Ishikawa (cell line): ENCODE measurements at regions not wholly inside any gene's neighbourhood (a gene's known extent, or its start where the extent isn't known, plus 50 kb on each side); places are given as distances from the start of the nearest gene placed in this dataset.

Source experiments
- CEBPB ChIP-seq: IDR thresholded peaks from 2 replicates; pipeline ENCODE4 v1.6.1; 2012
- CREB1 ChIP-seq: IDR thresholded peaks from 2 replicates; pipeline ENCODE4 v1.6.1; 2012; ENCODE audit warnings: low read depth
- EGR1 ChIP-seq: IDR thresholded peaks from 2 replicates; pipeline ENCODE4 v1.6.1; 2012
- EP300 ChIP-seq: IDR thresholded peaks from 2 replicates; pipeline ENCODE4 v1.6.1; 2012; ENCODE audit warnings: borderline replicate concordance
- FOXM1 ChIP-seq: IDR thresholded peaks from 2 replicates; pipeline ENCODE4 v1.6.1; 2012; ENCODE audit warnings: low read depth, borderline replicate concordance
- NFIC ChIP-seq: IDR thresholded peaks from 2 replicates; pipeline ENCODE4 v1.6.1; 2012
- RAD21 ChIP-seq: IDR thresholded peaks from 2 replicates; pipeline ENCODE4 v1.6.1; 2012; ENCODE audit warnings: low read depth
- TAF1 ChIP-seq: IDR thresholded peaks from 2 replicates; pipeline ENCODE4 v1.6.1; 2012; ENCODE audit warnings: low read depth, mild to moderate bottlenecking
- TCF12 ChIP-seq: IDR thresholded peaks from 2 replicates; pipeline ENCODE4 v1.6.1; 2012; ENCODE audit warnings: low read depth
- TEAD4 ChIP-seq: IDR thresholded peaks from 2 replicates; pipeline ENCODE4 v1.6.1; 2012
- YY1 ChIP-seq: IDR thresholded peaks from 2 replicates; pipeline ENCODE4 v1.6.1; 2012; ENCODE audit warnings: low read depth
- ZBTB7A ChIP-seq: IDR thresholded peaks from 2 replicates; pipeline ENCODE4 v1.6.1; 2012; ENCODE audit warnings: low read depth
- TF ChIP-seq, protein P1 (sequence below): IDR thresholded peaks from 2 replicates; pipeline ENCODE4 v1.6.1; 2012; ENCODE audit warnings: low read depth, mild to moderate bottlenecking
- TF ChIP-seq, protein P2 (sequence below): IDR thresholded peaks from 2 replicates; pipeline ENCODE4 v1.6.1; 2012
- TF ChIP-seq, protein P3 (sequence below): IDR thresholded peaks from 2 replicates; pipeline ENCODE4 v1.6.1; 2012

DNA sequence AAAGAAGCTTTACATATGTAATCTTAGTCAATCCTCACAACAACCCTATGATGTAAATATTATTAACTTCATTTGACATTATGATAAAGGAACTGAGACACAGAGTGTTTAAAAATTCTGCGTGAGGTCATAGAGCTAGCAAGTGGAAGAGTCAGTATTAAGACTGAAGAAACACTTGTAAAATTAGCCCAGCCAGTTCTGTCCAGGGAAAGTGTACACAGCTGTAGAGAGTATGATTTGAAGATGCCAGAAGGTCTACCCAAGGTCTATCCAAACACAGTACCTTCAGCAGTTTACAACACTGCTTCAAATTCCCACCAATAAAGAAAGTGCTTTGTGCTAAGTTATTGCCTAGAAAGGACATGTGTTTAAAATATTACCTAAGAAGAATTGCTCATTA, 51.7 kb upstream of the ITPRID2 start:
- TF ChIP-seq TAF1 (no peak), EGR1 (no peak), FOXM1 (no peak), EP300 (no peak), CEBPB (no peak), NFIC (no peak), CREB1 (no peak), TCF12 (no peak), YY1 (no peak), RAD21 (no peak), ZBTB7A (no peak), TEAD4 (no peak)
- TF ChIP-seq, protein P1, sequence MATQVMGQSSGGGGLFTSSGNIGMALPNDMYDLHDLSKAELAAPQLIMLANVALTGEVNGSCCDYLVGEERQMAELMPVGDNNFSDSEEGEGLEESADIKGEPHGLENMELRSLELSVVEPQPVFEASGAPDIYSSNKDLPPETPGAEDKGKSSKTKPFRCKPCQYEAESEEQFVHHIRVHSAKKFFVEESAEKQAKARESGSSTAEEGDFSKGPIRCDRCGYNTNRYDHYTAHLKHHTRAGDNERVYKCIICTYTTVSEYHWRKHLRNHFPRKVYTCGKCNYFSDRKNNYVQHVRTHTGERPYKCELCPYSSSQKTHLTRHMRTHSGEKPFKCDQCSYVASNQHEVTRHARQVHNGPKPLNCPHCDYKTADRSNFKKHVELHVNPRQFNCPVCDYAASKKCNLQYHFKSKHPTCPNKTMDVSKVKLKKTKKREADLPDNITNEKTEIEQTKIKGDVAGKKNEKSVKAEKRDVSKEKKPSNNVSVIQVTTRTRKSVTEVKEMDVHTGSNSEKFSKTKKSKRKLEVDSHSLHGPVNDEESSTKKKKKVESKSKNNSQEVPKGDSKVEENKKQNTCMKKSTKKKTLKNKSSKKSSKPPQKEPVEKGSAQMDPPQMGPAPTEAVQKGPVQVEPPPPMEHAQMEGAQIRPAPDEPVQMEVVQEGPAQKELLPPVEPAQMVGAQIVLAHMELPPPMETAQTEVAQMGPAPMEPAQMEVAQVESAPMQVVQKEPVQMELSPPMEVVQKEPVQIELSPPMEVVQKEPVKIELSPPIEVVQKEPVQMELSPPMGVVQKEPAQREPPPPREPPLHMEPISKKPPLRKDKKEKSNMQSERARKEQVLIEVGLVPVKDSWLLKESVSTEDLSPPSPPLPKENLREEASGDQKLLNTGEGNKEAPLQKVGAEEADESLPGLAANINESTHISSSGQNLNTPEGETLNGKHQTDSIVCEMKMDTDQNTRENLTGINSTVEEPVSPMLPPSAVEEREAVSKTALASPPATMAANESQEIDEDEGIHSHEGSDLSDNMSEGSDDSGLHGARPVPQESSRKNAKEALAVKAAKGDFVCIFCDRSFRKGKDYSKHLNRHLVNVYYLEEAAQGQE = no peak
- TF ChIP-seq, protein P2, sequence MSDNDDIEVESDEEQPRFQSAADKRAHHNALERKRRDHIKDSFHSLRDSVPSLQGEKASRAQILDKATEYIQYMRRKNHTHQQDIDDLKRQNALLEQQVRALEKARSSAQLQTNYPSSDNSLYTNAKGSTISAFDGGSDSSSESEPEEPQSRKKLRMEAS = no peak
- TF ChIP-seq, protein P3, sequence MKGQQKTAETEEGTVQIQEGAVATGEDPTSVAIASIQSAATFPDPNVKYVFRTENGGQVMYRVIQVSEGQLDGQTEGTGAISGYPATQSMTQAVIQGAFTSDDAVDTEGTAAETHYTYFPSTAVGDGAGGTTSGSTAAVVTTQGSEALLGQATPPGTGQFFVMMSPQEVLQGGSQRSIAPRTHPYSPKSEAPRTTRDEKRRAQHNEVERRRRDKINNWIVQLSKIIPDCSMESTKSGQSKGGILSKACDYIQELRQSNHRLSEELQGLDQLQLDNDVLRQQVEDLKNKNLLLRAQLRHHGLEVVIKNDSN = no peak

DNA sequence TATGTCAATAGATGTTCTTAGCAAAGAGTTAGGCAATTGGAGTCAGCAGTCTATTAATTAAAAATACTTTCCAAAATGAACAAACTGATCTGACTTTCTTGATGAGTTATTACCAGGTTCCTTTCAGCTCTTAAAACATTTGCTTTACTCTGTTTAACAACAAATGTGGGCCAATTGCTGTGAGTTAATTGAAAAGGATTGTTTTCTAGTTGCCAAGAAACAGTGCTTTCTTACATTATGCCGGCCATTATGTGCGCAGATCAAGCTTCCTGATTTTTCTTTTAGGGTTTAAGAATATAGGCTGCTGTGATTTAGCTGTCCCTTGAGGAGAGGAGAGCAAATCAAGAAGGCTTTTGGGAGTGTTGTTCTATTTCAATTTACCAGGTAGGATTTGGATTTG, 50.5 kb upstream of the ITPRID2 start:
- TF ChIP-seq EGR1 (no peak), TAF1 (no peak), CEBPB (no peak), TEAD4 (no peak), YY1 (no peak)
- TF ChIP-seq, protein P1 = no peak
